ENCODE measurements at regions not wholly inside any gene's neighbourhood (a gene's known extent, or its start where the extent isn't known, plus 50 kb on each side); places are given as distances from the start of the nearest gene placed in this dataset.

DNA sequence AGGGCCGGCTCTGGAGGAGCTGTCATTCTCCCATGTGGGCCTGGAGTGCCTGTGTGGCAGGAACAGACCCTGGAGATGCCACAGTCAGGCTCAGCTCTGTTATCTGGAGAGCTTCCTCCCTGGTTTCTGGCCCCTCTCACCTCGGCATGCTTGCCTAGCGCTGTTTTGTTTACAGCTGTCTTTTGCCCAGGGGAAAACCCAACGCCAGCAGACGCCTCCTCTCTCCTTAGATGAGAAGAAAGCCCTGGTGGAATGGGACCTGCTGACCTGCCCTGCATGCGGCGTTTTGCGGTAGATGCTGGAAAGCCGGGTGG, 104.9 kb downstream of the CRYAA start:
- ChIA-PET CTCF (no interaction called here), POLR2A (ENCODE audit: low non-redundant PET) (no interaction called here)
- H3K27ac ChIP-seq: no peak overlapping the region
- DNase-seq (ENCODE audit: low spot score): no peak
- TF ChIP-seq CTCF (conservative IDR thresholded peaks at IDR 0.05; ENCODE audit: low read depth): no peak

- CTCF ChIA-PET: interaction anchor here (0.6 kb wide), 1 partner anchor 63 kb away, joined by 3 read pairs; no protein-coding TSS in a partner anchor
- POLR2A ChIA-PET (ENCODE audit: low non-redundant PET): no interaction called here
- no peak for TF ChIP-seq CTCF (conservative IDR thresholded peaks at IDR 0.05; ENCODE audit: low read depth)
- no peak for DNase-seq (ENCODE audit: low spot score)
- no peak overlapping the region for H3K27ac ChIP-seq
Measured at GRCh38 chr21:43273016-43273707, 104.4 kb downstream of the CRYAA start.

GRCh38 chr21:43272591-43272990, 103.8 kb downstream of the CRYAA start:
- DNase-seq (ENCODE audit: low spot score): no peak
- no peak overlapping the region for H3K27ac ChIP-seq
- no peak for TF ChIP-seq CTCF (conservative IDR thresholded peaks at IDR 0.05; ENCODE audit: low read depth)
- POLR2A ChIA-PET (ENCODE audit: low non-redundant PET): no interaction called here
- CTCF ChIA-PET: interaction anchor here (0.6 kb wide), 1 partner anchor 63 kb away, joined by 3 read pairs; no protein-coding TSS in a partner anchor

DNA sequence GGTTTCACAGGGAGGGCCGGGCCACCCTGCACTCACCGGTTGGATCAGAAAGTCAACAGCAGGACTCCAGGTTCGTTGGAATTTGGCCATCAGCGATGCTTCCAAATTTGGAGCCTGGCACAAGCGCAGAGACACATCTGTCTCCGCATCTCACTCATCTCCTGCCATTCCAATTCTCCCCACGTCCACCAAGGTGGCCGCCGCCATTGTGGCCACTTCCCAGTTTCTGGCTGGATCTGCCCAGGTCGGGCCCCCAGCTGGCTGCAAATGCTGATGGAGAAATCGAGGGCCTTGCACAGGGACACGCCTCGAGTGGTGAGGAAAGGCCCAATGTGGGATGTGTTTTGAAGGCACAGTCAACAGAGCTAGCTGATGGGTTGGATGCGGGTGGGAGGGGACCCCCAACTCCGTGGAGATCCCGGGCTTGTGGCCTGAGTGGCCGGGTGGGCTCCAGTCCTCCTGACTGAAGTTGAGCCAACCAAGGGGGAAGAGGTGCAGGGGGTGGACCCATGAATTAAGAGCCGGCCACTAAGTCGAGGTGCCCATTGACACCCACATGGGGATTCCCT, 102.7 kb downstream of the CRYAA start:
- POLR2A ChIA-PET (ENCODE audit: low non-redundant PET): no interaction called here
- no peak overlapping the region for H3K27ac ChIP-seq
- no peak for TF ChIP-seq CTCF (conservative IDR thresholded peaks at IDR 0.05; ENCODE audit: low read depth)
- no peak for DNase-seq (ENCODE audit: low spot score)
- CTCF ChIA-PET: no interaction called here

GRCh38 chr21:43270800-43271301, 102.0 kb downstream of the CRYAA start:
- no peak for DNase-seq (ENCODE audit: low spot score)
- ChIA-PET CTCF (no interaction called here), POLR2A (ENCODE audit: low non-redundant PET) (no interaction called here)
- H3K27ac ChIP-seq: no peak overlapping the region
- TF ChIP-seq CTCF (conservative IDR thresholded peaks at IDR 0.05; ENCODE audit: low read depth): no peak

- ChIA-PET CTCF (interaction anchor here (0.7 kb wide), 1 partner anchor 23 kb away, joined by 4 read pairs; no protein-coding TSS in a partner anchor), POLR2A (ENCODE audit: low non-redundant PET) (no interaction called here)
- DNase-seq (ENCODE audit: low spot score): no peak
- H3K27ac ChIP-seq: no peak overlapping the region
- TF ChIP-seq CTCF (conservative IDR thresholded peaks at IDR 0.05; ENCODE audit: low read depth): no peak
Measured at GRCh38 chr21:43269957-43270705, 101.3 kb downstream of the CRYAA start.

Data from RWPE1 (cell line).